ENCODE measurements at regions not wholly inside any gene's neighbourhood (a gene's known extent, or its start where the extent isn't known, plus 50 kb on each side); places are given as distances from the start of the nearest gene placed in this dataset.

DNA sequence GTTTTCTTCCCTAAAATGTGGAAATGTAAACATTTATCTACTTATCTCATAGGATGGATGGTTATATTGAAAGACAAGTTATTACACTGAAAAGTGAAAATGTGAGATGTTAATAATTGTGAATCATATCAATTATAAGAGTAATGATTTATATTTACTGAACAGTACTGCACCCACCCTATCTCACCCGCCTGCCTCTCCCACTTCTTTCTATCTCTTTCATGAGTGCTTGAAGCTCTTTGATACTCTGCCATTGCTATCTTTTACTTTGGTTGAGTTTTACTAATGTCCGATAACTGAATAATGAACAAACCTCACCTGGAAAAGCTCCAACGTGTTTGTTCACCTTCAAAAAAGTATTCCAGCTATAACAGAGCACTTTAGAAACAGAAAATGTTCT is 263.0 kb upstream of the UBASH3B start:
- TF ChIP-seq, protein P1, sequence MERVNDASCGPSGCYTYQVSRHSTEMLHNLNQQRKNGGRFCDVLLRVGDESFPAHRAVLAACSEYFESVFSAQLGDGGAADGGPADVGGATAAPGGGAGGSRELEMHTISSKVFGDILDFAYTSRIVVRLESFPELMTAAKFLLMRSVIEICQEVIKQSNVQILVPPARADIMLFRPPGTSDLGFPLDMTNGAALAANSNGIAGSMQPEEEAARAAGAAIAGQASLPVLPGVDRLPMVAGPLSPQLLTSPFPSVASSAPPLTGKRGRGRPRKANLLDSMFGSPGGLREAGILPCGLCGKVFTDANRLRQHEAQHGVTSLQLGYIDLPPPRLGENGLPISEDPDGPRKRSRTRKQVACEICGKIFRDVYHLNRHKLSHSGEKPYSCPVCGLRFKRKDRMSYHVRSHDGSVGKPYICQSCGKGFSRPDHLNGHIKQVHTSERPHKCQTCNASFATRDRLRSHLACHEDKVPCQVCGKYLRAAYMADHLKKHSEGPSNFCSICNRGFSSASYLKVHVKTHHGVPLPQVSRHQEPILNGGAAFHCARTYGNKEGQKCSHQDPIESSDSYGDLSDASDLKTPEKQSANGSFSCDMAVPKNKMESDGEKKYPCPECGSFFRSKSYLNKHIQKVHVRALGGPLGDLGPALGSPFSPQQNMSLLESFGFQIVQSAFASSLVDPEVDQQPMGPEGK (CRISPR knock-in tag; IDR thresholded peaks at IDR 0.05; ENCODE audit: borderline replicate concordance), result no peak
- TF ChIP-seq, protein P2, sequence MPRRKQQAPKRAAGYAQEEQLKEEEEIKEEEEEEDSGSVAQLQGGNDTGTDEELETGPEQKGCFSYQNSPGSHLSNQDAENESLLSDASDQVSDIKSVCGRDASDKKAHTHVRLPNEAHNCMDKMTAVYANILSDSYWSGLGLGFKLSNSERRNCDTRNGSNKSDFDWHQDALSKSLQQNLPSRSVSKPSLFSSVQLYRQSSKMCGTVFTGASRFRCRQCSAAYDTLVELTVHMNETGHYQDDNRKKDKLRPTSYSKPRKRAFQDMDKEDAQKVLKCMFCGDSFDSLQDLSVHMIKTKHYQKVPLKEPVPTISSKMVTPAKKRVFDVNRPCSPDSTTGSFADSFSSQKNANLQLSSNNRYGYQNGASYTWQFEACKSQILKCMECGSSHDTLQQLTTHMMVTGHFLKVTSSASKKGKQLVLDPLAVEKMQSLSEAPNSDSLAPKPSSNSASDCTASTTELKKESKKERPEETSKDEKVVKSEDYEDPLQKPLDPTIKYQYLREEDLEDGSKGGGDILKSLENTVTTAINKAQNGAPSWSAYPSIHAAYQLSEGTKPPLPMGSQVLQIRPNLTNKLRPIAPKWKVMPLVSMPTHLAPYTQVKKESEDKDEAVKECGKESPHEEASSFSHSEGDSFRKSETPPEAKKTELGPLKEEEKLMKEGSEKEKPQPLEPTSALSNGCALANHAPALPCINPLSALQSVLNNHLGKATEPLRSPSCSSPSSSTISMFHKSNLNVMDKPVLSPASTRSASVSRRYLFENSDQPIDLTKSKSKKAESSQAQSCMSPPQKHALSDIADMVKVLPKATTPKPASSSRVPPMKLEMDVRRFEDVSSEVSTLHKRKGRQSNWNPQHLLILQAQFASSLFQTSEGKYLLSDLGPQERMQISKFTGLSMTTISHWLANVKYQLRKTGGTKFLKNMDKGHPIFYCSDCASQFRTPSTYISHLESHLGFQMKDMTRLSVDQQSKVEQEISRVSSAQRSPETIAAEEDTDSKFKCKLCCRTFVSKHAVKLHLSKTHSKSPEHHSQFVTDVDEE (CRISPR knock-in tag; IDR thresholded peaks at IDR 0.05), result no peak
- TF ChIP-seq ZC3H10 (CRISPR knock-in tag; IDR thresholded peaks at IDR 0.05) (no peak), ISL1 (CRISPR knock-in tag; IDR thresholded peaks at IDR 0.05) (no peak), BACH2 (CRISPR knock-in tag; IDR thresholded peaks at IDR 0.05; ENCODE audit: borderline replicate concordance) (no peak), ZNF8 (CRISPR knock-in tag; IDR thresholded peaks at IDR 0.05) (no peak), RARB (CRISPR knock-in tag; IDR thresholded peaks at IDR 0.05) (no peak), ARNTL (CRISPR knock-in tag; IDR thresholded peaks at IDR 0.05; ENCODE audit: borderline replicate concordance, low read depth) (no peak), ZFP3 (CRISPR knock-in tag; IDR thresholded peaks at IDR 0.05) (no peak)
- TF ChIP-seq, protein P3, sequence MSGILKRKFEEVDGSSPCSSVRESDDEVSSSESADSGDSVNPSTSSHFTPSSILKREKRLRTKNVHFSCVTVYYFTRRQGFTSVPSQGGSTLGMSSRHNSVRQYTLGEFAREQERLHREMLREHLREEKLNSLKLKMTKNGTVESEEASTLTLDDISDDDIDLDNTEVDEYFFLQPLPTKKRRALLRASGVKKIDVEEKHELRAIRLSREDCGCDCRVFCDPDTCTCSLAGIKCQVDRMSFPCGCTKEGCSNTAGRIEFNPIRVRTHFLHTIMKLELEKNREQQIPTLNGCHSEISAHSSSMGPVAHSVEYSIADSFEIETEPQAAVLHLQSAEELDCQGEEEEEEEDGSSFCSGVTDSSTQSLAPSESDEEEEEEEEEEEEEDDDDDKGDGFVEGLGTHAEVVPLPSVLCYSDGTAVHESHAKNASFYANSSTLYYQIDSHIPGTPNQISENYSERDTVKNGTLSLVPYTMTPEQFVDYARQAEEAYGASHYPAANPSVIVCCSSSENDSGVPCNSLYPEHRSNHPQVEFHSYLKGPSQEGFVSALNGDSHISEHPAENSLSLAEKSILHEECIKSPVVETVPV (CRISPR knock-in tag; IDR thresholded peaks at IDR 0.05), result no peak

Data from SK-N-SH treated with all-trans-retinoic acid at 6 μM for 48 hours (cell line).